OCI-LY1 (cell line): ENCODE measurements at regions not wholly inside any gene's neighbourhood (a gene's known extent, or its start where the extent isn't known, plus 50 kb on each side); places are given as distances from the start of the nearest gene placed in this dataset.

ENCODE experiments used
- H2AFZ ChIP-seq: fragments of 200-600 bp; sonication (generic), shearing (Covaris generic); 2 replicates; pipeline ENCODE4 v1.6.0; 2014; ENCODE audit warnings: antibody characterized with exemption, mild to moderate bottlenecking, low read length
- H3F3A ChIP-seq: fragments of 200-600 bp; sonication (generic), shearing (Covaris generic); 2 replicates; pipeline ENCODE4 v1.6.0; 2014; ENCODE audit warnings: mild to moderate bottlenecking, antibody characterized with exemption, low read length, moderate library complexity; ENCODE audit not compliant: insufficient read depth
- H3K27ac ChIP-seq: fragments of 200-600 bp; sonication (generic); 2 replicates; pipeline ENCODE4 v1.5.1; 2014; ENCODE audit warnings: low read length, mixed run types, mild to moderate bottlenecking, low read depth; ENCODE audit not compliant: poor library complexity, severe bottlenecking
- H3K27me3 ChIP-seq: fragments of 200-600 bp; sonication (generic); 2 replicates; pipeline ENCODE4 v1.6.0; 2014; ENCODE audit warnings: antibody characterized with exemption, mild to moderate bottlenecking, low read length, moderate library complexity; ENCODE audit not compliant: insufficient read depth
- H3K36me3 ChIP-seq: fragments of 200-600 bp; sonication (generic); 2 replicates; pipeline ENCODE4 v1.6.1; 2014; ENCODE audit warnings: mild to moderate bottlenecking, antibody characterized with exemption, low read length, moderate library complexity, mixed read lengths; ENCODE audit not compliant: insufficient read depth
- H3K4me1 ChIP-seq: fragments of 200-600 bp; sonication (generic); 2 replicates; pipeline ENCODE4 v1.5.1; 2014; ENCODE audit warnings: mild to moderate bottlenecking, low read length, moderate library complexity; ENCODE audit not compliant: insufficient read depth, severe bottlenecking
- H3K4me2 ChIP-seq: fragments of 200-600 bp; sonication (generic), shearing (Covaris generic); 2 replicates; pipeline ENCODE4 v1.6.1; 2014; ENCODE audit warnings: low read length
- H3K4me3 ChIP-seq: fragments of 200-600 bp; sonication (generic); 2 replicates; pipeline ENCODE4 v1.5.1; 2014; ENCODE audit warnings: low read length, low read depth, mild to moderate bottlenecking, mixed read lengths; ENCODE audit not compliant: poor library complexity, severe bottlenecking
- H3K79me2 ChIP-seq: fragments of 200-600 bp; shearing (Covaris generic); 2 replicates; pipeline ENCODE4 v1.6.1; 2016; ENCODE audit warnings: mixed run types, low read length, mixed read lengths; ENCODE audit not compliant: insufficient read depth
- H3K9ac ChIP-seq: fragments of 200-600 bp; sonication (generic), shearing (Covaris generic); 2 replicates; pipeline ENCODE4 v1.6.1; 2014; ENCODE audit warnings: mild to moderate bottlenecking, low read length, mixed read lengths
- H3K9me2 ChIP-seq: fragments of 200-600 bp; sonication (generic), shearing (Covaris generic); 2 replicates; pipeline ENCODE4 v1.6.1; 2014; ENCODE audit warnings: low read depth, mild to moderate bottlenecking, low read length, mixed read lengths
- H3K9me3 ChIP-seq: fragments of 200-600 bp; shearing (Covaris generic); 2 replicates; pipeline ENCODE4 v1.6.1; 2014; ENCODE audit warnings: low read length, mixed read lengths
- H4K20me1 ChIP-seq: fragments of 200-600 bp; sonication (generic), shearing (Covaris generic); 2 replicates; pipeline ENCODE4 v1.6.0; 2016; ENCODE audit warnings: mild to moderate bottlenecking, low read length; ENCODE audit not compliant: insufficient read depth
- CTCF ChIP-seq: fragments of 200-600 bp; sonication (generic), shearing (Covaris generic); IDR thresholded peaks from 2 replicates; pipeline ENCODE4 v1.5.1; 2017; ENCODE audit warnings: mild to moderate bottlenecking, antibody characterized with exemption, low read length, moderate library complexity, mixed read lengths
- EZH2 ChIP-seq: fragments of 200-600 bp; sonication (generic), shearing (Covaris generic); IDR thresholded peaks from 2 replicates; pipeline ENCODE4 v1.8.0; 2017; ENCODE audit warnings: borderline replicate concordance, mixed run types, mild to moderate bottlenecking, antibody characterized with exemption, low read length, moderate library complexity, mixed read lengths

- Histone ChIP-seq H2AFZ (no peak overlapping the region), H3K9me3 (no peaks in the 10 kb centered on the region), H3K79me2 (no peaks in the 10 kb centered on the region), H3K4me3 (no peak overlapping the region), H3K27ac (no peak overlapping the region), H3K27me3 (no peaks in the 10 kb centered on the region), H3K9me2 (no peaks in the 10 kb centered on the region), H3K36me3 (no peaks in the 10 kb centered on the region), H3F3A (no peaks in the 10 kb centered on the region), H3K9ac (no peak overlapping the region), H3K4me2 (no peak overlapping the region), H4K20me1 (no peaks in the 10 kb centered on the region), H3K4me1 (no peaks in the 10 kb centered on the region)
- TF ChIP-seq EZH2 (no peak), CTCF (no peak)
Measured at GRCh38 chr17:79252886-79253285, 178.3 kb downstream of the ENGASE start.

DNA sequence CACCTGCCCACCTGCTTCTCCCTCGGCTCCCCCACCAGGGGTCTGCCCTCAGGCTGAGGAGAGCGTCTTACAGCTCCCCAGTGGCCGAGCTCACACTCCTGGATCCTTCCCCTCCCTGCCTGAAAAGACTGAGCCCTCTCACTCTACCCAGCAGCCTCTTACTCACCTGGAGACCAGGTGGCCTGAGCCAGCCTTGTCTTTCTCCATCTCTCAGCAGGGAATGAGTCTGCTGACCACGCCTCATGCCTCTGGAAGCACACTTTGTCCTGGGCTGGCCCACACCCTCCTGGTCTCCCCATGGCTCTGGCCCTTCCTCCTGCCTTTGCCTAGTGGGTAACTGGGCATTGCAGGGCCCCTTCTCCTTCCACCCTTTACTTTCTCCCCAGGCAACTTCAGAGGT, 177.2 kb downstream of the ENGASE start:
- no peak overlapping the region for H3K9ac ChIP-seq
- H3K4me2 ChIP-seq: no peak overlapping the region
- no peaks in the 10 kb centered on the region for H3F3A ChIP-seq
- H3K4me3 ChIP-seq: no peak overlapping the region
- H3K9me2 ChIP-seq: no peaks in the 10 kb centered on the region
- no peak overlapping the region for H2AFZ ChIP-seq
- H3K79me2 ChIP-seq: no peaks in the 10 kb centered on the region
- no peaks in the 10 kb centered on the region for H3K9me3 ChIP-seq
- H4K20me1 ChIP-seq: no peaks in the 10 kb centered on the region
- H3K4me1 ChIP-seq: no peaks in the 10 kb centered on the region
- H3K27ac ChIP-seq: no peak overlapping the region
- TF ChIP-seq EZH2 (no peak), CTCF (no peak)
- no peaks in the 10 kb centered on the region for H3K27me3 ChIP-seq
- no peaks in the 10 kb centered on the region for H3K36me3 ChIP-seq

DNA sequence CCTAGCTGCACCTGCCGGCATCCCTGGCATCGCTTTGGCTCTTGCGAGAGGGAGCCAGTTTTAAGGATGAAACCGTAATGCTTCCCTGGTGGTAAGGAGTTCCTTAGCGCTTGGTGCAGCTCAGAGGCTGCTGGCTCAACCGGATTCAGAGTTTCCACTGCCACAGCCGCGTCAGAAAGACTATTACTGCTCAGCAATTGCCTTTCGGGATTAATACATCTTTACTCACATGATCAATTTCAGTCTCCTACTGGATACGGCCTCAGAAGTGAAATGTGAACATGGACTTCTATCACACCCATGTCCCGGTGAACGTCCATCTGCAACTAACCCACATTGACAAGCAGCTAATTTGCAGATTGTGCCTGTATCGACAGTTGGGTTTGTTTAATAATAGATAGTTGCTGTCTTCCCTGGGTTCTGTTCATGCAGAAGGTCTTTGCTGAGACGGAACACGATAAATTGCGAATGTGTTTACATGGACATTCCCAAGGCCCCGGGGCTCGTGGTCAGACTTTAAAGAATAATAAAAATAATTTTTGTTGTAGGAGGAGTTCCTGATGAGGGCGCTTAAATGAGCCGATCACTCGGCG, 175.4 kb downstream of the ENGASE start:
- H4K20me1 ChIP-seq: no peaks in the 10 kb centered on the region
- no peaks in the 10 kb centered on the region for H3K4me1 ChIP-seq
- no peak overlapping the region for H3K4me2 ChIP-seq
- no peaks in the 10 kb centered on the region for H3K36me3 ChIP-seq
- no peak overlapping the region for H3K9ac ChIP-seq
- H3F3A ChIP-seq: no peaks in the 10 kb centered on the region
- no peak overlapping the region for H3K4me3 ChIP-seq
- TF ChIP-seq EZH2: no peak
- no peak for TF ChIP-seq CTCF
- no peaks in the 10 kb centered on the region for H3K9me3 ChIP-seq
- H2AFZ ChIP-seq: no peak overlapping the region
- H3K9me2 ChIP-seq: no peaks in the 10 kb centered on the region
- no peak overlapping the region for H3K27ac ChIP-seq
- H3K79me2 ChIP-seq: no peaks in the 10 kb centered on the region
- H3K27me3 ChIP-seq: no peaks in the 10 kb centered on the region; the same call in 1 of the 2 replicates
